Heart right ventricle (tissue), 16 donors: ENCODE measurements at regions not wholly inside any gene's neighbourhood (a gene's known extent, or its start where the extent isn't known, plus 50 kb on each side); places are given as distances from the start of the nearest gene placed in this dataset.

Source experiments
- ATAC-seq, 8 donors: fragments of 200-7000 bp; cut with Tn5 transposase; one replicate each; pipeline ENCODE4 v1.9.1; 2020; ENCODE audit warnings: mild to moderate bottlenecking in 8 of 8, moderate library complexity in 8 of 8, moderate number of reproducible peaks in 1 of 8
- DNase-seq, 2 donors: peaks; one replicate each; pipeline ENCODE4 v3.0.0-alpha.2; 2020
- H3K27ac ChIP-seq, 10 donors: fragments of 200-600 bp; sonication (generic) in 2 of 10; one replicate each; pipeline versions ENCODE4 v1.5.0 to v1.8.0; 2020 to 2022; ENCODE audit warnings: mild to moderate bottlenecking in 3 of 10
- H3K27me3 ChIP-seq, 7 donors: fragments of 200-600 bp; one replicate each; pipeline ENCODE4 v1.8.0; 2021 to 2022; ENCODE audit warnings: mild to moderate bottlenecking in 2 of 7
- H3K36me3 ChIP-seq, 9 donors: fragments of 200-600 bp; sonication (generic) in 1 of 9; one replicate each; pipeline versions ENCODE4 v1.5.0 to v1.8.0; 2020 to 2022; ENCODE audit warnings: mild to moderate bottlenecking in 2 of 9
- H3K4me1 ChIP-seq, 9 donors: fragments of 200-600 bp; sonication (generic) in 1 of 9; one replicate each; pipeline versions ENCODE4 v1.5.0 to v1.8.0; 2020 to 2022; ENCODE audit warnings: mild to moderate bottlenecking in 4 of 9
- H3K4me3 ChIP-seq, 10 donors: fragments of 200-600 bp; sonication (generic) in 2 of 10; one replicate each; pipeline versions ENCODE4 v1.5.0 to v1.8.0; 2020 to 2022; ENCODE audit warnings: mild to moderate bottlenecking in 7 of 10, moderate library complexity in 2 of 10
- H3K9me3 ChIP-seq, 11 donors: fragments of 200-600 bp in 10 of 11; sonication (generic) in 2 of 11; one replicate each; pipeline versions ENCODE4 v1.5.0 to v1.8.0; 2013 to 2022; ENCODE audit warnings: mild to moderate bottlenecking in 2 of 11, control low read depth in 1 of 11, moderate library complexity in 1 of 11
- WGBS, 2 donors: extraction: QIAGEN DNeasy Blood & Tissue Kit; methylation state at CpG; one replicate each; pipeline ENCODE4 v1.1.7; 2013; ENCODE audit warnings: inconsistent platforms in 1 of 2; 5-methylcytosine and 5-hydroxymethylcytosine counted together
- intact Hi-C, 10 donors: fragments of 100-400 bp; cut with DNase I; formaldehyde crosslinking; loops; one replicate each; pipeline versions ENCODE4 v1.11.1 to v1.14.2; 2022
- TF ChIP-seq, protein P1 (sequence below), 9 donors: fragments of 200-600 bp; sonication (generic) in 2 of 9; IDR thresholded peaks; one replicate each; pipeline versions ENCODE4 v1.5.0 to v1.8.0; 2021 to 2022; ENCODE audit warnings: antibody characterized with exemption in 9 of 9, mild to moderate bottlenecking in 5 of 9, moderate library complexity in 1 of 9
- donor health status: Arrhythmogenic right ventricular cardiomyopathy.
- donor health status: ischemic (EF 13 %, LVEDD 7.1; RV severe dilation, severe dysfunction).
- donor health status: healthy with polysubstance abuse.
- donor health status: DM: no; HTN: yes; CAD: no.
- donor health status: DM: no; HTN: no; CAD: no.
- donor health status: ischemic (EF 25% LVEDD 6.9; RV normal size, moderate dysfunction).
- donor health status: ischemic (EF 25% LVEDD 5.7; RV mildly dilated, moderate dysfunction).
- donor health status: healthy.
- donor health status: DM: yes; HTN: yes; CAD: no.
- donor health status: Ischemic cardiomyopathy.
- donor health status: ischemic (EF 35%, LVEDD 5.7; RV mildly dilated, moderate dysfunction).
- donor health status: nonischemic (EF 11% LVEDD 7.7; RV severe dilation, severe dysfunction).
- donor health status: DM: yes; HTN: yes; CAD: no.
- donor health status: PGD.
- donor health status: ischemic (EF 29% LVEDD 5.4; RV normal size, mild dysfunction).
- donor health status: nonischemic (EF 23%, LVEDD 6.1; RV moderate dilation, normal function).

GRCh38 chr10:128967980-128968756 lies 498.9 kb upstream of the MGMT start:
- TF ChIP-seq, protein P1, sequence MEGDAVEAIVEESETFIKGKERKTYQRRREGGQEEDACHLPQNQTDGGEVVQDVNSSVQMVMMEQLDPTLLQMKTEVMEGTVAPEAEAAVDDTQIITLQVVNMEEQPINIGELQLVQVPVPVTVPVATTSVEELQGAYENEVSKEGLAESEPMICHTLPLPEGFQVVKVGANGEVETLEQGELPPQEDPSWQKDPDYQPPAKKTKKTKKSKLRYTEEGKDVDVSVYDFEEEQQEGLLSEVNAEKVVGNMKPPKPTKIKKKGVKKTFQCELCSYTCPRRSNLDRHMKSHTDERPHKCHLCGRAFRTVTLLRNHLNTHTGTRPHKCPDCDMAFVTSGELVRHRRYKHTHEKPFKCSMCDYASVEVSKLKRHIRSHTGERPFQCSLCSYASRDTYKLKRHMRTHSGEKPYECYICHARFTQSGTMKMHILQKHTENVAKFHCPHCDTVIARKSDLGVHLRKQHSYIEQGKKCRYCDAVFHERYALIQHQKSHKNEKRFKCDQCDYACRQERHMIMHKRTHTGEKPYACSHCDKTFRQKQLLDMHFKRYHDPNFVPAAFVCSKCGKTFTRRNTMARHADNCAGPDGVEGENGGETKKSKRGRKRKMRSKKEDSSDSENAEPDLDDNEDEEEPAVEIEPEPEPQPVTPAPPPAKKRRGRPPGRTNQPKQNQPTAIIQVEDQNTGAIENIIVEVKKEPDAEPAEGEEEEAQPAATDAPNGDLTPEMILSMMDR (IDR thresholded peaks at IDR 0.05): no peak
- no peaks in the 10 kb centered on the region for H3K4me1 ChIP-seq
- ATAC-seq (no peak), DNase-seq (no peak)
- H3K27me3 ChIP-seq: peaks cover 0 to 7% (median 0%) of the 10 kb centered on the region in 7 donors
- H3K9me3 ChIP-seq: no peaks in the 10 kb centered on the region
- no peaks in the 10 kb centered on the region for H3K36me3 ChIP-seq
- intact Hi-C loops: no loop called here
- WGBS, 2 donors: 84 to 93% methylated on average over 11 of the region's 11 CpGs
- H3K4me3 ChIP-seq: no peak overlapping the region
- H3K27ac ChIP-seq: no peak overlapping the region

DNA sequence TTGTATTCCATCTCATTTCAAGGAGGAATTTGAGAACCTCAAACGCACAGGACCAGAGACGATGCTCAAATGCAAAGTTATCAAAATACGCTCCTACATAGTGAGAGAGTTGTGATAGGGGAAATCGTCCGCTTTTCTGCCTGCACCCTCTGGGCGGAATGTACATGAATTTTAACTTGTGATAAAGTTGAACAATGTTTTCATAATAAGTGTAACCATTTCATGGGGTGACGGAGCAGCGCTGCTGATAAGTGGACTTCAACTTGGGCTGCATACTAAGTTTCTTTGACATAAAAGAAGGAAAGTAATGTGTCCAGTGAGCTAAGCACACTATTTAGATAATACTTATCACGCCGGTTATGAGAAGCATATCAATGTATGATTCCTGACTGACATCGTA lies 497.5 kb upstream of the MGMT start:
- TF ChIP-seq, protein P1 (IDR thresholded peaks at IDR 0.05): no peak
- 78 to 80% methylated on average over 11 of the region's 11 CpGs for WGBS, 2 donors
- Histone ChIP-seq H3K4me1 (no peaks in the 10 kb centered on the region), H3K4me3 (no peak overlapping the region), H3K9me3 (no peaks in the 10 kb centered on the region), H3K27me3 (peaks cover 0 to 10% (median 0%) of the 10 kb centered on the region in 7 donors), H3K27ac (no peak overlapping the region), H3K36me3 (no peaks in the 10 kb centered on the region)
- intact Hi-C loops: no loop called here
- ATAC-seq (no peak), DNase-seq (no peak)

GRCh38 chr10:128971374-128972035 lies 495.5 kb upstream of the MGMT start:
- Histone ChIP-seq H3K27me3 (peaks cover 0 to 5% (median 0%) of the 10 kb centered on the region in 7 donors), H3K36me3 (no peaks in the 10 kb centered on the region), H3K4me3 (no peak overlapping the region), H3K4me1 (no peaks in the 10 kb centered on the region), H3K9me3 (no peaks in the 10 kb centered on the region), H3K27ac (no peak overlapping the region)
- no peak for ATAC-seq
- TF ChIP-seq, protein P1 (IDR thresholded peaks at IDR 0.05): no peak
- intact Hi-C loops: no loop called here
- no peak for DNase-seq
- WGBS, 2 donors: 85 to 86% methylated on average over 11 of the region's 11 CpGs

- Histone ChIP-seq H3K4me3 (no peak overlapping the region), H3K27ac (no peak overlapping the region), H3K36me3 (no peaks in the 10 kb centered on the region), H3K9me3 (no peaks in the 10 kb centered on the region), H3K27me3 (peaks cover 0 to 5% (median 0%) of the 10 kb centered on the region in 7 donors), H3K4me1 (no peaks in the 10 kb centered on the region)
- TF ChIP-seq, protein P1 (IDR thresholded peaks at IDR 0.05): no peak
- DNase-seq: no peak
- intact Hi-C loops: no loop called here
- ATAC-seq: no peak
- 89 to 91% methylated on average over 2 of the region's 2 CpGs for WGBS, 2 donors
Measured at GRCh38 chr10:128972036-128972405, 495.0 kb upstream of the MGMT start.
